CD8-positive, alpha-beta memory T cell (primary cell): ENCODE measurements at regions not wholly inside any gene's neighbourhood (a gene's known extent, or its start where the extent isn't known, plus 50 kb on each side); places are given as distances from the start of the nearest gene placed in this dataset.

Experiments
- CTCF ChIA-PET: fragments of 350-600 bp; sonication (Branson Sonifier 250); formaldehyde crosslinking; loops from one replicate; lab custom pipeline; 2021; ENCODE audit warnings: antibody characterized with exemption; lab: Charles Lee
- POLR2A ChIA-PET: fragments of 350-600 bp; sonication (Branson Sonifier 250); formaldehyde crosslinking; loops from one replicate; lab custom pipeline; 2021; ENCODE audit warnings: antibody characterized with exemption; lab: Charles Lee
- DNase-seq, 5 donors: peaks; one replicate each; pipeline versions ENCODE4 v3.0.0 to v3.0.0-alpha.2; 2020 to 2022; ENCODE audit warnings: mixed read lengths in 1 of 5
- H3K27ac ChIP-seq: one replicate; pipeline ENCODE4 v1.7.0; 2013; ENCODE audit warnings: low read depth, mild to moderate bottlenecking, low read length, moderate library complexity
- H3K27me3 ChIP-seq: 2 replicates; pipeline ENCODE4 v1.7.0; 2013; ENCODE audit warnings: low read length, mild to moderate bottlenecking; ENCODE audit not compliant: insufficient read depth, poor library complexity, severe bottlenecking
- H3K36me3 ChIP-seq: 2 replicates; pipeline ENCODE4 v1.7.0; 2013; ENCODE audit warnings: mild to moderate bottlenecking, low read length, moderate library complexity; ENCODE audit not compliant: insufficient read depth
- H3K4me1 ChIP-seq: 2 replicates; pipeline ENCODE4 v1.7.0; 2013; ENCODE audit warnings: mild to moderate bottlenecking, low read length, moderate library complexity; ENCODE audit not compliant: insufficient read depth
- H3K4me3 ChIP-seq: 2 replicates; pipeline ENCODE4 v1.7.0; 2013; ENCODE audit warnings: mild to moderate bottlenecking, low read length
- H3K9me3 ChIP-seq: 2 replicates; pipeline ENCODE4 v1.7.0; 2013; ENCODE audit warnings: mild to moderate bottlenecking, low read length
- H3K27ac Mint-ChIP-seq, 8 donors: one replicate each; pipeline ENCODE4 v1.8.0; 2020 to 2021; ENCODE audit warnings: mixed read lengths in 8 of 8, mild to moderate bottlenecking in 6 of 8, inconsistent platforms in 3 of 8, moderate library complexity in 3 of 8
- H3K27me3 Mint-ChIP-seq, 2 donors: one replicate each; pipeline ENCODE4 v1.8.0; 2020 to 2021; ENCODE audit warnings: mixed read lengths in 2 of 2, mild to moderate bottlenecking in 1 of 2, moderate library complexity in 1 of 2
- H3K36me3 Mint-ChIP-seq, 3 donors: one replicate each; pipeline ENCODE4 v1.8.0; 2020 to 2021; ENCODE audit warnings: mixed read lengths in 3 of 3, inconsistent platforms in 1 of 3, mild to moderate bottlenecking in 1 of 3
- H3K4me1 Mint-ChIP-seq, 3 donors: one replicate each; pipeline ENCODE4 v1.8.0; 2020 to 2021; ENCODE audit warnings: mixed read lengths in 3 of 3, inconsistent platforms in 1 of 3, mild to moderate bottlenecking in 1 of 3
- H3K4me3 Mint-ChIP-seq, 7 donors: one replicate each; pipeline ENCODE4 v1.8.0; 2020 to 2021; ENCODE audit warnings: mixed read lengths in 7 of 7, mild to moderate bottlenecking in 6 of 7, moderate library complexity in 4 of 7, inconsistent platforms in 2 of 7
- H3K9me3 Mint-ChIP-seq, 5 donors: one replicate each; pipeline ENCODE4 v1.8.0; 2020 to 2022; ENCODE audit warnings: mixed read lengths in 5 of 5, mild to moderate bottlenecking in 3 of 5, moderate library complexity in 2 of 5, inconsistent platforms in 1 of 5

- Mint-ChIP-seq H3K36me3 (peaks cover 0 to 2% (median 0%) of the 10 kb centered on the region in 3 donors), H3K4me3 (no peak overlapping the region), H3K27ac (no peak overlapping the region), H3K27me3 (no peaks in the 10 kb centered on the region), H3K9me3 (peaks cover 19 to 35% (median 25%) of the 10 kb centered on the region in 5 donors), H3K4me1 (no peaks in the 10 kb centered on the region)
- no peak overlapping the region for H3K4me3 ChIP-seq
- H3K27ac ChIP-seq = no peak overlapping the region
- H3K27me3 ChIP-seq = no peaks in the 10 kb centered on the region
- no peaks in the 10 kb centered on the region for H3K4me1 ChIP-seq
- no peaks in the 10 kb centered on the region for H3K9me3 ChIP-seq
- DNase-seq = no peak
- no peaks in the 10 kb centered on the region for H3K36me3 ChIP-seq
- ChIA-PET POLR2A (no interaction called here), CTCF (no interaction called here)
Observed at GRCh38 chr5:26232706-26233105, 805.7 kb downstream of the CDH9 start.

GRCh38 chr5:26231316-26231715 is 807.1 kb downstream of the CDH9 start:
- POLR2A ChIA-PET = no interaction called here
- Mint-ChIP-seq H3K36me3 (peaks cover 0 to 3% (median 2%) of the 10 kb centered on the region in 3 donors), H3K27ac (peak overlapping the region in 1 of 8 donors; percentile 46), H3K27me3 (no peaks in the 10 kb centered on the region), H3K4me1 (no peaks in the 10 kb centered on the region), H3K9me3 (peaks cover 23 to 47% (median 37%) of the 10 kb centered on the region in 5 donors), H3K4me3 (no peak overlapping the region)
- Histone ChIP-seq H3K9me3 (no peaks in the 10 kb centered on the region), H3K4me1 (no peaks in the 10 kb centered on the region), H3K4me3 (no peak overlapping the region), H3K27me3 (no peaks in the 10 kb centered on the region), H3K36me3 (no peaks in the 10 kb centered on the region), H3K27ac (no peak overlapping the region)
- DNase-seq = no peak
- CTCF ChIA-PET = no interaction called here

GRCh38 chr5:26229848-26230247 is 808.5 kb downstream of the CDH9 start:
- no peak overlapping the region for H3K4me3 ChIP-seq
- peaks cover 0 to 4% (median 2%) of the 10 kb centered on the region in 3 donors for H3K36me3 Mint-ChIP-seq
- CTCF ChIA-PET = no interaction called here
- H3K27ac ChIP-seq = no peak overlapping the region
- no peaks in the 10 kb centered on the region for H3K4me1 Mint-ChIP-seq
- H3K27ac Mint-ChIP-seq = no peak overlapping the region
- H3K9me3 ChIP-seq = no peaks in the 10 kb centered on the region
- H3K4me3 Mint-ChIP-seq = no peak overlapping the region
- H3K4me1 ChIP-seq = no peaks in the 10 kb centered on the region
- no peaks in the 10 kb centered on the region for H3K36me3 ChIP-seq
- H3K27me3 ChIP-seq = no peaks in the 10 kb centered on the region
- no peak for DNase-seq
- H3K27me3 Mint-ChIP-seq = no peaks in the 10 kb centered on the region
- H3K9me3 Mint-ChIP-seq = peaks cover 25 to 59% (median 45%) of the 10 kb centered on the region in 5 donors
- POLR2A ChIA-PET = no interaction called here

GRCh38 chr5:26227245-26227644 is 811.1 kb downstream of the CDH9 start:
- peaks cover 18 to 64% (median 42%) of the 10 kb centered on the region in 5 donors for H3K9me3 Mint-ChIP-seq
- CTCF ChIA-PET = no interaction called here
- no peak overlapping the region for H3K27ac Mint-ChIP-seq

GRCh38 chr5:26205121-26205520 is 833.3 kb downstream of the CDH9 start:
- Histone ChIP-seq H3K27me3 (no peaks in the 10 kb centered on the region), H3K36me3 (no peaks in the 10 kb centered on the region), H3K27ac (no peak overlapping the region), H3K4me3 (no peak overlapping the region), H3K9me3 (no peaks in the 10 kb centered on the region), H3K4me1 (no peaks in the 10 kb centered on the region)
- Mint-ChIP-seq H3K36me3 (no peaks in the 10 kb centered on the region), H3K27ac (no peak overlapping the region), H3K4me3 (no peak overlapping the region), H3K4me1 (no peaks in the 10 kb centered on the region), H3K9me3 (peaks cover 6 to 44% (median 17%) of the 10 kb centered on the region in 5 donors), H3K27me3 (no peaks in the 10 kb centered on the region)
- ChIA-PET CTCF (no interaction called here), POLR2A (no interaction called here)
- DNase-seq = no peak

More at GRCh38 chr5:26227245-26227644, 811.1 kb downstream of the CDH9 start:
- Mint-ChIP-seq H3K4me1 (no peaks in the 10 kb centered on the region), H3K36me3 (peaks cover 0 to 4% (median 2%) of the 10 kb centered on the region in 3 donors), H3K4me3 (no peak overlapping the region), H3K27me3 (no peaks in the 10 kb centered on the region)
- Histone ChIP-seq H3K36me3 (no peaks in the 10 kb centered on the region), H3K4me1 (no peaks in the 10 kb centered on the region), H3K27me3 (no peaks in the 10 kb centered on the region), H3K9me3 (no peaks in the 10 kb centered on the region), H3K27ac (no peak overlapping the region), H3K4me3 (no peak overlapping the region)
- DNase-seq = no peak
- POLR2A ChIA-PET = no interaction called here

GRCh38 chr5:26193626-26194025 is 844.8 kb downstream of the CDH9 start:
- POLR2A ChIA-PET = no interaction called here
- no peaks in the 10 kb centered on the region for H3K4me1 Mint-ChIP-seq

GRCh38 chr5:26192486-26192885 is 845.9 kb downstream of the CDH9 start:
- no peak overlapping the region for H3K4me3 Mint-ChIP-seq
- CTCF ChIA-PET = no interaction called here
- H3K27me3 Mint-ChIP-seq = no peaks in the 10 kb centered on the region

More at GRCh38 chr5:26193626-26194025, 844.8 kb downstream of the CDH9 start:
- Mint-ChIP-seq H3K27ac (no peak overlapping the region), H3K27me3 (no peaks in the 10 kb centered on the region), H3K9me3 (peaks cover 0 to 28% (median 13%) of the 10 kb centered on the region in 5 donors), H3K36me3 (no peaks in the 10 kb centered on the region), H3K4me3 (no peak overlapping the region)
- DNase-seq = no peak
- no peaks in the 10 kb centered on the region for H3K4me1 ChIP-seq
- CTCF ChIA-PET = no interaction called here
- no peaks in the 10 kb centered on the region for H3K9me3 ChIP-seq
- no peak overlapping the region for H3K27ac ChIP-seq
- H3K4me3 ChIP-seq = no peak overlapping the region
- no peaks in the 10 kb centered on the region for H3K27me3 ChIP-seq
- no peaks in the 10 kb centered on the region for H3K36me3 ChIP-seq

GRCh38 chr5:26181582-26181981 is 856.8 kb downstream of the CDH9 start:
- Histone ChIP-seq H3K27me3 (no peaks in the 10 kb centered on the region), H3K4me3 (no peak overlapping the region), H3K4me1 (no peaks in the 10 kb centered on the region), H3K36me3 (no peaks in the 10 kb centered on the region), H3K27ac (no peak overlapping the region), H3K9me3 (no peaks in the 10 kb centered on the region)
- H3K9me3 Mint-ChIP-seq = peaks cover 0 to 20% (median 14%) of the 10 kb centered on the region in 5 donors
- no peaks in the 10 kb centered on the region for H3K4me1 Mint-ChIP-seq
- H3K27ac Mint-ChIP-seq = no peak overlapping the region
- H3K4me3 Mint-ChIP-seq = no peak overlapping the region
- no peak for DNase-seq
- CTCF ChIA-PET = no interaction called here
- POLR2A ChIA-PET = no interaction called here
- no peaks in the 10 kb centered on the region for H3K27me3 Mint-ChIP-seq
- H3K36me3 Mint-ChIP-seq = no peaks in the 10 kb centered on the region

More at GRCh38 chr5:26192486-26192885, 845.9 kb downstream of the CDH9 start:
- H3K9me3 Mint-ChIP-seq = peaks cover 0 to 24% (median 9%) of the 10 kb centered on the region in 5 donors
- POLR2A ChIA-PET = no interaction called here
- DNase-seq = no peak
- H3K4me1 Mint-ChIP-seq = no peaks in the 10 kb centered on the region
- Histone ChIP-seq H3K4me1 (no peaks in the 10 kb centered on the region), H3K27me3 (no peaks in the 10 kb centered on the region), H3K9me3 (no peaks in the 10 kb centered on the region), H3K4me3 (no peak overlapping the region), H3K27ac (no peak overlapping the region), H3K36me3 (no peaks in the 10 kb centered on the region)
- H3K36me3 Mint-ChIP-seq = no peaks in the 10 kb centered on the region
- H3K27ac Mint-ChIP-seq = no peak overlapping the region
